Cardiac muscle cell (in vitro differentiated cells and primary cell): ENCODE measurements at regions not wholly inside any gene's neighbourhood (a gene's known extent, or its start where the extent isn't known, plus 50 kb on each side); places are given as distances from the start of the nearest gene placed in this dataset.
"Not testable (repeated sequence)": the region's sequence is repeated elsewhere in the genome, so short reads cannot be mapped to it uniquely, and the experiment has no call there.

Experiments used
- DNase-seq, 2 donors: peaks; one replicate each; pipeline versions ENCODE4 v3.0.0 to v3.0.0-alpha.2; 2010 to 2017; ENCODE audit warnings: low read depth in 1 of 2, low spot score in 1 of 2
- H3K27ac ChIP-seq: fragments of 200-600 bp; sonication (generic); 2 replicates; pipeline ENCODE4 v1.5.1; 2016
- H3K27me3 ChIP-seq: fragments of 200-600 bp; sonication (generic); 2 replicates; pipeline ENCODE4 v1.6.0; 2016; ENCODE audit warnings: control low read depth
- H3K36me3 ChIP-seq: fragments of 200-600 bp; sonication (generic); 2 replicates; pipeline ENCODE4 v1.5.1; 2016; ENCODE audit warnings: control low read depth
- H3K4me1 ChIP-seq: fragments of 200-600 bp; sonication (generic); 2 replicates; pipeline ENCODE4 v1.8.1; 2017; ENCODE audit warnings: low read depth, mild to moderate bottlenecking, mixed run types
- H3K4me3 ChIP-seq: fragments of 200-600 bp; sonication (generic); 2 replicates; pipeline ENCODE4 v1.5.1; 2016; ENCODE audit warnings: mild to moderate bottlenecking
- H3K9me3 ChIP-seq: fragments of 200-600 bp; sonication (generic); 2 replicates; pipeline ENCODE4 v1.5.1; 2017; ENCODE audit warnings: low read depth, mild to moderate bottlenecking, control low read depth
- CTCF ChIP-seq: IDR thresholded peaks from 2 replicates; pipeline ENCODE4 v1.5.1; 2012; ENCODE audit warnings: low read depth, mild to moderate bottlenecking, low read length

GRCh38 chr2:138893746-138894145, 113.6 kb upstream of the NXPH2 start:
- H3K4me3 ChIP-seq = no peak overlapping the region
- H3K9me3 ChIP-seq = no peaks in the 10 kb centered on the region
- DNase-seq = no peak
- H3K4me1 ChIP-seq = no peaks in the 10 kb centered on the region
- no peaks in the 10 kb centered on the region for H3K27me3 ChIP-seq
- no peak overlapping the region for H3K27ac ChIP-seq
- no peaks in the 10 kb centered on the region for H3K36me3 ChIP-seq
- TF ChIP-seq CTCF = no peak

GRCh38 chr2:138881126-138881525, 100.9 kb upstream of the NXPH2 start:
- no peak overlapping the region for H3K4me3 ChIP-seq
- TF ChIP-seq CTCF = no peak

GRCh38 chr2:138879931-138880330, 99.7 kb upstream of the NXPH2 start:
- no peak for DNase-seq
- H3K9me3 ChIP-seq = no peaks in the 10 kb centered on the region
- no peak overlapping the region for H3K4me3 ChIP-seq
- H3K36me3 ChIP-seq = no peaks in the 10 kb centered on the region
- no peak overlapping the region for H3K27ac ChIP-seq
- H3K27me3 ChIP-seq = no peaks in the 10 kb centered on the region
- TF ChIP-seq CTCF = no peak
- H3K4me1 ChIP-seq = no peaks in the 10 kb centered on the region

More at GRCh38 chr2:138881126-138881525, 100.9 kb upstream of the NXPH2 start:
- Histone ChIP-seq H3K9me3 (no peaks in the 10 kb centered on the region), H3K27me3 (no peaks in the 10 kb centered on the region), H3K27ac (no peak overlapping the region), H3K36me3 (no peaks in the 10 kb centered on the region), H3K4me1 (no peaks in the 10 kb centered on the region)
- no peak for DNase-seq

GRCh38 chr2:138877421-138877820, 97.2 kb upstream of the NXPH2 start:
- Histone ChIP-seq H3K4me3 (no peak overlapping the region), H3K27me3 (no peaks in the 10 kb centered on the region), H3K4me1 (no peaks in the 10 kb centered on the region), H3K9me3 (no peaks in the 10 kb centered on the region), H3K36me3 (no peaks in the 10 kb centered on the region), H3K27ac (no peak overlapping the region)
- no peak for DNase-seq
- TF ChIP-seq CTCF = no peak

- Histone ChIP-seq H3K27me3 (no peaks in the 10 kb centered on the region), H3K27ac (no peak overlapping the region), H3K4me3 (no peak overlapping the region), H3K4me1 (no peaks in the 10 kb centered on the region), H3K36me3 (no peaks in the 10 kb centered on the region), H3K9me3 (no peaks in the 10 kb centered on the region)
- no peak for DNase-seq
- TF ChIP-seq CTCF = no peak
Observed at GRCh38 chr2:138874251-138874650, 94.1 kb upstream of the NXPH2 start.

GRCh38 chr2:138872116-138872515, 91.9 kb upstream of the NXPH2 start:
- H3K9me3 ChIP-seq, DNase-seq, H3K4me1 ChIP-seq, H3K27ac ChIP-seq, H3K27me3 ChIP-seq, H3K4me3 ChIP-seq, H3K36me3 ChIP-seq: not testable (repeated sequence)
